GM19043 (cell line): ENCODE measurements at regions not wholly inside any gene's neighbourhood (a gene's known extent, or its start where the extent isn't known, plus 50 kb on each side); places are given as distances from the start of the nearest gene placed in this dataset.

Experiments used
- ATAC-seq: cut with Tn5 transposase; IDR thresholded peaks from one replicate; pipeline ENCODE4 v1.9.1; 2021; ENCODE audit warnings: low read depth; ENCODE audit not compliant: unreplicated experiment

DNA sequence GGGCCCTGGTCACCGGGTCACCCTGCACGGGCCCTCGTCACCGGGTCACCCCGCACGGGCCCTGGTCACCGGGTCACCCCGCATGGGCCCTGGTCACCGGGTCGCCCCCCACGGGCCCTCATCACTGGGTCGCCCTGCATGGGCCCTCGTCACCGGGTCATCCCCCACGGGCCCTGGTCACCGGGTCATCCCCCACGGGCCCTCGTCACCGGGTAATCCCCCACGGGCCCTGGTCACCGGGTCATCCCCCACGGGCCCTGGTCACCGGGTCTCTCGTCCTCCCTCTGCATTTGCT, 77.6 kb downstream of the RIPK4 start:
- ATAC-seq, result no peak

DNA sequence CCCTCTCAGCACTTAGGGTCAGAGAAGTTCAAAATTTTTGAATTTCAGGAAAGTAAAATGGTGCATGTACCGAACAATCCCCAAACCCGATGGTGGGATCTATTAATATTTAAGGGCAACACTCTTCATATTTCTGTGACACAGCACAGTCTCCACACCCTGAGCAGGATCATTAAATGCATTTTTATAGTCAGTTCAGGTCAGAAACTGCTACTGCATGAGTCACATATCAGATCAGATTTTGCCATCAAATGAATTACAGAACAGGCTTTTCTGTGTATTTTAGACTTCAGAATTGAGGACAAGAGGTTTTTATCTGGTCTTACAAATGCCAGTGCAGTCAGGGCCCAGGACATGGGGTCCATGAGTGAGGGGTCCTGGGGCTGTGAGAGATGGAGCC, 79.2 kb downstream of the RIPK4 start:
- ATAC-seq, result no peak

- ATAC-seq, result no peak
Measured at GRCh38 chr21:41686664-41687063, 80.2 kb downstream of the RIPK4 start.

DNA sequence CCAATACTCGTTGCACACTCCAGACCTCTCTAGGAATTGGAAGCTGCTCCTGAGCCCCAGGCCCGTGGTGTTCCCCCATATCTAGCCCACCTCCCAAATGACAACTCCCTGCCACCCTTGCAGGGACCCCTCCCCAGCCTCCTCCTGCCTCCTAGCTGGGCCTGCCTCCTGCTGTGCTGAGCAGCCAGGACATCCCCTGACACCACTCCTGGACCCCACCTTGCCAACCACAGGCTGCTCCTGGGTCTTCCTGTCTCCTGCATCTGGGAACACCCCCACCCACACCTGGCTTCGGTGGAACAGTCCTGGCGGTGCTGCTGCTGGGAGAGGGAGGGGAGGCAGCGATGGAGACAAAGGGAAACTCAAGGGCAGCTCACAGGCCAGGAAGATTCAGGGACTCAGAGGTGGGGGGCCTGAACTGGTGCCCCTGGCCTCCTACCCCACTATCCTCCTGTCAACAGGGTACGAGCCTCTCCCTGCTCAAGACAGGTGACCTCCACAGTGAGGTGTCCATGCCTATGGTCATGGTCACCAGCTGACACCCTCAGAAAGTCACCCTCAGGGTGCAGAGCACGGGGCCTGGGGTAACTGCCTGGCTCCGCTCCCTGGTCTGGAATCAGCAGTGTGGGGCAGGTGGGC, 81.2 kb downstream of the RIPK4 start:
- ATAC-seq, result no peak

GRCh38 chr21:41684381-41685245, 82.2 kb downstream of the RIPK4 start:
- no peak for ATAC-seq

- ATAC-seq, result no peak
Measured at GRCh38 chr21:41683815-41684214, 83.0 kb downstream of the RIPK4 start.

DNA sequence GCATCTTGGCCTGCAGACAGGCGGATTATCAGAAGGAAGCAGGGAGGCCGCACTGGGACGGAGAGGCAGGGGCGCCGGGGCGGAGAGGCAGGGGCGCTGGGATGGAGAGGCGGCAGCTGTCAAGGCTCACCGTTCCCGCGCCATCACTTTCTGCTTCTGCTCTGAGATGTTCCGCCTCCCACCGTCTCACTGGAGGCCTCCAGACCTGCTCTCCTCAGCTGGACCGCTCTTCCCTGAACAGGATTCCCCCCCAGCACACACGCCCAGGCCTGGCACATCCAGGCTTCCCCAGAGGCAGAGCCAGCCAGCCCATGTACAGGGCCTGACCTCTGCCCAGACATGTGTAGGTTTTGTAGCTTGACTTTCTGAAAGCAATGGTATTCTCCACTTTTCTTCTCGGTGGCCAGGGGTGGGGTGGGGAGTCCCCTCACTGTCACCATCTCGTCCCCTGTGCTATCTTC, 84.1 kb downstream of the RIPK4 start:
- no peak for ATAC-seq

DNA sequence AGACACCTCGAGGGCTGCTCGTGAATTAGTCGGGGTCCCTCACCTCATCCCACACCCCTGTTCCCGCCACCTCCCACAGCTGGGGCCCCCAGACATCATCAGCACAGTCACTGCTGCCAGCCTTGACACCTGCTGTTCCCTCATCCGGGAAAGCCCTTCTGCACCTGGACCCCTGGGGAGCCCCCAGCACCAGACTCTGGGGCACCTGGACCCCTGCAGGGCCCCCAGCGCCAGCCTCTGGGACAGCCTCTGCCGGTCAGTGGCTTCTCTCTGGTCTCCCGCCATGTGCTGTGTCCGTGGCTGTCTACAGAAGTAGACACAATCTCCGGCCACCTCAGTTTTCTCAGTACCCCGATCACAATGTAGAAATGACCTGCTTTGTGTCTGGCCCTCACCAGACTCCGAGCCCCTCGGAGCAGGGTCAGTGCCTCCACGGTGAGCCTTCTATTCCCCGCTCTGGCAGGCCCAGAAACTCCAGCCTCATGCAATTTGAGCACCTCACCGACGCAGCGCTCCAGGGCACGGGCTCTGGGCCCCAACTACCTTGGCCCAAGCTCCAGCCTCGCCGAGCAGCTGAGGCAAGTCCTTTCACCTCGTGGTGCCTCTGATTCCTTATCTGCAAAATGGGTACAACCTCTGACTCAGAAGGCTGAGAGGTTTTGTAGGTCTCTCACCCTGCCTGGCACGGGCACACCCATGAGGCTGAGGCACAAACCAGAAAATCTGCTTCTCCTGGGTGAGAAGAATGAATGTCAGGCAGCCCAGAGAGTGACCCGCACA, 84.7 kb downstream of the RIPK4 start:
- no peak for ATAC-seq

GRCh38 chr21:41681348-41681801, 85.5 kb downstream of the RIPK4 start:
- no peak for ATAC-seq

DNA sequence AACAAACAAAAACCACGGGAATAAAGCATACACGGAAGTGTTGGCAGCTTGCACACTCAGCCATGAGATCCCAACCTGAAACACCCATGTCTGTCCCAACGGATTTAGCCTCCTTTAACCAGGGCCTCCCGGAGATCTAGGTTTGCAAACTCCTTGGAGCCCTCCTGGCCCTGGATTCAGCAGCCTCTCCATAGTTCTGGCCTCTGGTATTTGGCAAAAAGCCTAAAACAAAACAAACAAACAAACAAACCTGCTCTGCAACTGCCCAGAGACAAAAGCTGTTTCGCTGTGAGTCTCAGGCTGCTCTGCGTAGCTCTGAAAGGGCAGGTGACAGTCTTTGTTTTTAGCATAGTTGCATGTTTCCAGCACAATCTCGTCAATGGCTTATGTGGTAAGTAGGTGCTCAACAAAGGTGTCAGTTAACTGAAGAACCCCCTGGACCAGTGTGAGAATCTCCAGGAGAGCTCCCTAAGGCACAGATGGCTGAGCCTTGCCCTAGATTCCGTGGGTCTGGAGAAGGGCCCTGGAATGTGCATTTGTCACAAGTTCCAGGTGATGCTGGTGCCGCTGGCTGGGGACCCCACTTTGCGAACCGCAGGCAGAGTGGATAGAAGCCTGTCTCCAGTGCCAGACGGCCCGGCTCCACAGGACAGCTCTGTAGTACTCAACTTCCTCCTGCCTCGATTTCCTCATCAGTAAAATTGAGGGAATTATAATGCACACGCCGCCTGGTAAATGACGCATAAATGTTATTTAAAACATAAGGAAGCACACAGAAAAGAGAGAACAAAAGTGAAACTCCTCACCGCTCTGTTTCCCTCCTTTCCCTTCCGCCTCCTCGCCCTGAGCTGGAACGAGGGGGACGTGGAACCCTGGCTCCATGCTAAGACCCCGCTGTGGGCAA, 86.2 kb downstream of the RIPK4 start:
- no peak for ATAC-seq

DNA sequence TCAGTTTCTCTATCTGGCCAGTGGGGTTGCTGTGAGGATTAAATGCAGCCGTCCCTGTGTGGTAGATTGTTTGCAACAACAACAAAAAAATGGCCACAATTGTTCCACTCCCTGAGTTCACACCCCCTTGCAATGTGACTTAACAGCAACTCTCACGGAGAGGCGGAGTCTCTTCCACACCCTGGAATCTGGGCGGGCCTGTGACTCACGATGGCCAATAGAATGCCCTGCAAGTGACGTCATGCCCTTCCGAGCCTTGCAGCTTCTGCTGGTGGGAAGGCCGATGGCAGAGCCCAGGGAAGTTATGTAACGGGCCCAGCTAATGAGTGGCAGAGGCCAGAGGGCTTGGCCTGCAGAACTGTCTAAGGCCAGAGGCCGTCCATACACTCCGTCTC, 87.9 kb downstream of the RIPK4 start:
- ATAC-seq, result no peak

GRCh38 chr21:41678016-41678923, 88.6 kb downstream of the RIPK4 start:
- ATAC-seq, result no peak

GRCh38 chr21:41677671-41678015, 89.2 kb downstream of the RIPK4 start:
- ATAC-seq, result no peak

DNA sequence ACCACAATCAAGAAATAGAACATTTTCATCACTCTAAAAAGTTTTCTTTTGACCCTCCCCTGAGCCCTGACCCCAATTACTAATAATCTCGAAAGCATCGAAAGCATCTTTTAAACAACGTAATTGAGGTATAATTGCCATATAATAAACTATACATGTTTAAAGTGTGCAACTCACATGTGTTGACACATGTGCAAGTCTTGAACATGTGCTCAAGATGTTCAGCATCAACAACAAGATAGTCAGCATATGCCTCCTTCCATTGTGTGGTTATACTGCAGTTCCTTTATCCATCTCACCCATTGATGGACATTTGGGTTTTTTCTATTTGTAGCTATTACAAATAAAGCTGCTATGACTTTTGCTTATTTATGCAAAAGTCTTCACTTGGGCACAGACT, 90.7 kb downstream of the RIPK4 start:
- no peak for ATAC-seq

GRCh38 chr21:41675574-41675973, 91.3 kb downstream of the RIPK4 start:
- ATAC-seq, result no peak

DNA sequence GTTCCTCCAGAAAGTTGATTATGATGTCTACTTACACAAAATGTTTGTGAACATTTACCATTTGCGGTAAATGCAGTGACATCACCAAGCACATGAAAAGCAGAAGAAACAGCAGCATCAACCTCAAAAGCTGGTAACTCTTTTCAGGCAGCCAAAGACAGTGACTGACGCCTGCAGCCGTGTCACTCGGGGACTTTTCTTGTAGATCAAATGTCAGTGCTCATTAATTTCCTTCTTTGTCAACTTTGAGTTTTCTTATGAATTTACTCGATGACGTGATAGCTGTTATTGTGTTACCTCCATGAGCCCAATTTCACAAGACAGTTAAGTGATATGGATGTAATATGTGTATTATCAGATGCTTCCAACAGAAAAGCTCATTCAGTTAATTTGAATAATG, 92.5 kb downstream of the RIPK4 start:
- ATAC-seq, result no peak

GRCh38 chr21:41673596-41674335, 93.1 kb downstream of the RIPK4 start:
- no peak for ATAC-seq

DNA sequence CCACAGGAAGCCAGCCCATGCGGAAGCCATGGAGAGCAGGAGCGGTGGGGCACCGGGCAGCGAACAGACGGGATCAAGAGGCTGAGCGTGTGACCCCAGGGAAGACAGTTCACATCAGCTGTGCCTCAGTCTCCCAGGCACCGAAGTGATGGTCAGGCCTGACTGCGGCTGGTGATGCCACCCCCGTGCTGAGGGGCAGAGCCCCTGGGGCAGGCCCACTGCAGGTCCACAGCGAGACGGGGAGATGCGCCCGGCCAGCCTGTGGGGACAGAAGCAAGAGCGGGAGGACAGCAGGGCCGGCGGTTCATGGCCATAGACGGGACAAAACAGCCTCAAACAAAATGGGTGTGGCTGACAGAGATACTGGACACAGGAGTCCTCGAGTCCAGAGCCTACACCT, 93.8 kb downstream of the RIPK4 start:
- ATAC-seq, result no peak

GRCh38 chr21:41672543-41672915, 94.3 kb downstream of the RIPK4 start:
- no peak for ATAC-seq
